Brain microvascular endothelial cell (primary cell): ENCODE measurements at regions not wholly inside any gene's neighbourhood (a gene's known extent, or its start where the extent isn't known, plus 50 kb on each side); places are given as distances from the start of the nearest gene placed in this dataset.

ENCODE experiments used
- DNase-seq: peaks from one replicate; pipeline ENCODE4 v3.0.0-alpha.2; 2020
- H3K27ac ChIP-seq: fragments of 250-450 bp; sonication (Bioruptor Pico); 2 replicates; pipeline ENCODE4 v1.5.1; 2020; ENCODE audit warnings: mild to moderate bottlenecking, moderate library complexity
- H3K27me3 ChIP-seq: fragments of 250-450 bp; sonication (Bioruptor Pico); replicated peaks from 2 replicates; pipeline ENCODE4 v1.5.1; 2020; ENCODE audit warnings: mild to moderate bottlenecking
- H3K36me3 ChIP-seq: fragments of 250-450 bp; sonication (Bioruptor Pico); replicated peaks from 2 replicates; pipeline ENCODE4 v1.5.1; 2020; ENCODE audit warnings: mild to moderate bottlenecking
- H3K4me3 ChIP-seq: 2 replicates; pipeline ENCODE4 v1.5.1; 2011; ENCODE audit warnings: low read depth, mild to moderate bottlenecking, control low read depth, low read length, moderate library complexity
- CTCF ChIP-seq: IDR thresholded peaks from 2 replicates; pipeline ENCODE4 v1.5.1; 2011; ENCODE audit warnings: low read depth, mild to moderate bottlenecking, moderate library complexity, low read length, control low read depth, inconsistent platforms; ENCODE audit errors: missing control alignments
- in situ Hi-C: cut with HindIII; loops from 2 replicates; pipeline ENCODE4 v1.10.0; 2017; ENCODE audit warnings: low sequenced_read_pairs, low pct_ligation_motif_present

DNA sequence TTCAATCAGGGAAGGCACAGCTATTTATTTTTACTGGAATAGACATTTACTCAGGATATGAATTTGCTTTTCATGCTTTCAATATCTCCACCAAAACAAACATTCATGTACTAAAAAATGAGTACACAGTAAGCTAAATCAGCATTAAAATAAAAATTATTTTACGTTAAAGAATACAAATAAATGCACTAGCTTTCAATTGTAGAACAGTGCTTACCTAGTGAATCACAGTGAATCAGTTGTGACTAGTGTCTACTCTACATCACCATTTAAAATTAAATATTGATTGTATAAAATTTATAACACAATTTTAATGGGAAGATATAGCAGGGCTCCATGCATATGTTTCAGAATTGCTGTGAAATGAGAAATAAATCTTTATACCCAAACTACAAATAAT is 929.6 kb upstream of the ATXN8OS start:
- Histone ChIP-seq H3K36me3 (no peaks in the 10 kb centered on the region), H3K27me3 (no peaks in the 10 kb centered on the region), H3K27ac (no peak overlapping the region), H3K4me3 (no peak overlapping the region)
- in situ Hi-C loops = no loop called here
- no peak for DNase-seq
- TF ChIP-seq CTCF = no peak

DNA sequence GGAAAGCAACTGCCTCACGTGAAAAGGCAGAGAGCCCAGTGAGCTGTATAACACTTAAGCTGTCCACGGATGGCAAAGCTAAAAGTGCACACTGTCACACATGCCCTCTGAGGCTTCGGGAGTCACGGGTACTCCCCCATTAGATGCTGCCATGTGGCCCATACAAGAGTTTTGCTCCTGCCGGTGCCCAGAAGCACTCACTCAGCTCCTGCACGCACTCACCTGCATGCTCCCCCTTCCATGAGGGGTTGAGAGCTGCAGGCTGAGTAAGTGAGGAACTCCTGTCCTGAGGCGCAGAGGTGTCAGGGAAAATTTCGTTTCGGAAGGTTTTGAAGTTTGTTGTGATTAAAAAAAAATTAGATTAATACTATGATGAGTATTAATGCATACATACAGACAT is 939.2 kb upstream of the ATXN8OS start:
- H3K27ac ChIP-seq = no peak overlapping the region

GRCh38 chr13:69155136-69155535 is 952.5 kb upstream of the ATXN8OS start:
- in situ Hi-C loops = no loop called here
- Histone ChIP-seq H3K27me3 (no peaks in the 10 kb centered on the region), H3K4me3 (no peak overlapping the region), H3K27ac (no peak overlapping the region), H3K36me3 (no peaks in the 10 kb centered on the region)
- no peak for TF ChIP-seq CTCF
- no peak for DNase-seq

More for the DNA sequence above, 939.2 kb upstream of the ATXN8OS start:
- H3K4me3 ChIP-seq = no peak overlapping the region
- no peaks in the 10 kb centered on the region for H3K36me3 ChIP-seq
- DNase-seq = no peak
- no peaks in the 10 kb centered on the region for H3K27me3 ChIP-seq
- no peak for TF ChIP-seq CTCF
- in situ Hi-C loops = no loop called here

DNA sequence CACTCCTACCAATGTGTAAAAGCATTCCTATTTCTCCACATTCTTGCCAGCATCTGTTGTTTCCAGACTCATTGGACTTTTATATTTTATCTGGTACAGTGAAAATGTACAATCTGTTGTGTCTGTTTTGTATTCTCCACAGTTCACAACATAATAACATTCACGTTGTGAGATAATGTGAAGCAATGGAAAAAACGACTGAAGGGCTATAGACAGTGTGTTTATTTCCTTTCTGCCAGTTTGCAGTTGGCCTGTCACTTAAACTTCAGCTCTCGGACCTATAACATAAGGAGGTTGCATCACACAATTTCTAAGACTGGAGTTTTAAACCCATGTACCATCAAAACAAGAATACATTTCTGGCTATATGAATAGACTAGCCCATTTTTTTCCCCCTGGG is 965.5 kb upstream of the ATXN8OS start:
- H3K27ac ChIP-seq = no peak overlapping the region
- in situ Hi-C loops = no loop called here
- no peak for TF ChIP-seq CTCF

DNA sequence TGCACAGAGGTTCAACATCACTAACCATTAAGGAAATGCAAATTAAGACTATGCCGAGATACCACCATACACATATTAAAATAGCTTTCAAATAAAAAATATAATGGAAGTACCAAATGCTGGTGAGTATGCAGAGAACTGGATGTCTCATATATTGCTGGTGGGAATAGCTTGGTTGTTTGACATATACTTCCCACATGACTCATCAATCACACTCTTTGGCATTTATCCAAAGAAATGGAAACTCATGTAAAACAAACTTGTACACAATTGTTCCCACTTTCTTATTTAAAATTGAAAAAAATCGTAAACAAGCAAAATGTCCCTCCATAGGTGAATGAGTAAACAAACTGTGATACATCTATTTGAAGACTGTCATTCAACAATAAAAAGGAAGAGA is 982.6 kb upstream of the ATXN8OS start:
- H3K27ac ChIP-seq = no peak overlapping the region
- H3K4me3 ChIP-seq = no peak overlapping the region
- in situ Hi-C loops = no loop called here
- no peak for DNase-seq
- TF ChIP-seq CTCF = no peak
- no peaks in the 10 kb centered on the region for H3K27me3 ChIP-seq
- no peaks in the 10 kb centered on the region for H3K36me3 ChIP-seq

More for the DNA sequence above, 965.5 kb upstream of the ATXN8OS start:
- H3K27me3 ChIP-seq = no peaks in the 10 kb centered on the region
- DNase-seq = no peak
- H3K36me3 ChIP-seq = no peaks in the 10 kb centered on the region
- H3K4me3 ChIP-seq = no peak overlapping the region

- H3K27ac ChIP-seq = no peak overlapping the region
- no peak for TF ChIP-seq CTCF
- no peak overlapping the region for H3K4me3 ChIP-seq
- no peaks in the 10 kb centered on the region for H3K27me3 ChIP-seq
- DNase-seq = no peak
- in situ Hi-C loops = no loop called here
- H3K36me3 ChIP-seq = no peaks in the 10 kb centered on the region
Measured at GRCh38 chr13:69109891-69110525, 997.6 kb upstream of the ATXN8OS start.
